PC-3 (cell line): ENCODE measurements at regions not wholly inside any gene's neighbourhood (a gene's known extent, or its start where the extent isn't known, plus 50 kb on each side); places are given as distances from the start of the nearest gene placed in this dataset.
"Not testable (repeated sequence)": the region's sequence is repeated elsewhere in the genome, so short reads cannot be mapped to it uniquely, and the experiment has no call there.

ENCODE experiments used
- EZH2 ChIP-seq: fragments of 300-600 bp; sonication (generic); IDR thresholded peaks from one replicate; pipeline ENCODE4 v1.6.1; 2017; ENCODE audit warnings: antibody characterized with exemption, mild to moderate bottlenecking, low read length; ENCODE audit not compliant: unreplicated experiment
- EZH2phosphoT487 ChIP-seq: fragments of 300-600 bp; sonication (generic); IDR thresholded peaks from 2 replicates; pipeline ENCODE4 v1.6.1; 2018; ENCODE audit warnings: mild to moderate bottlenecking, antibody characterized with exemption, low read length, borderline replicate concordance
- TF ChIP-seq, protein P1 (sequence below): fragments of 300-600 bp; sonication (generic); conservative IDR thresholded peaks from 2 replicates; pipeline ENCODE4 v1.5.1; 2017; ENCODE audit warnings: antibody characterized with exemption, low read depth, mild to moderate bottlenecking, low read length

GRCh38 chr9:135181841-135182240, 94.4 kb downstream of the OLFM1 start:
- TF ChIP-seq, protein P1, sequence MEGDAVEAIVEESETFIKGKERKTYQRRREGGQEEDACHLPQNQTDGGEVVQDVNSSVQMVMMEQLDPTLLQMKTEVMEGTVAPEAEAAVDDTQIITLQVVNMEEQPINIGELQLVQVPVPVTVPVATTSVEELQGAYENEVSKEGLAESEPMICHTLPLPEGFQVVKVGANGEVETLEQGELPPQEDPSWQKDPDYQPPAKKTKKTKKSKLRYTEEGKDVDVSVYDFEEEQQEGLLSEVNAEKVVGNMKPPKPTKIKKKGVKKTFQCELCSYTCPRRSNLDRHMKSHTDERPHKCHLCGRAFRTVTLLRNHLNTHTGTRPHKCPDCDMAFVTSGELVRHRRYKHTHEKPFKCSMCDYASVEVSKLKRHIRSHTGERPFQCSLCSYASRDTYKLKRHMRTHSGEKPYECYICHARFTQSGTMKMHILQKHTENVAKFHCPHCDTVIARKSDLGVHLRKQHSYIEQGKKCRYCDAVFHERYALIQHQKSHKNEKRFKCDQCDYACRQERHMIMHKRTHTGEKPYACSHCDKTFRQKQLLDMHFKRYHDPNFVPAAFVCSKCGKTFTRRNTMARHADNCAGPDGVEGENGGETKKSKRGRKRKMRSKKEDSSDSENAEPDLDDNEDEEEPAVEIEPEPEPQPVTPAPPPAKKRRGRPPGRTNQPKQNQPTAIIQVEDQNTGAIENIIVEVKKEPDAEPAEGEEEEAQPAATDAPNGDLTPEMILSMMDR, result not testable (repeated sequence)
- not testable (repeated sequence) for TF ChIP-seq EZH2phosphoT487, EZH2
